Vagina (tissue), 2 donors: ENCODE measurements at regions not wholly inside any gene's neighbourhood (a gene's known extent, or its start where the extent isn't known, plus 50 kb on each side); places are given as distances from the start of the nearest gene placed in this dataset.

Experiments
- POLR2A ChIP-seq, 2 donors: fragments of 450-650 bp; IDR thresholded peaks; one replicate each; pipeline ENCODE4 v1.6.1; 2017; ENCODE audit warnings: antibody characterized with exemption in 2 of 2, mild to moderate bottlenecking in 2 of 2, moderate library complexity in 2 of 2
- TF ChIP-seq, protein P1 (sequence below), 3 experiments: fragments of 450-650 bp in 2 of 3; fragments of 200-600 bp in 1 of 3; sonication (generic) in 1 of 3; IDR thresholded peaks; one replicate each; pipeline ENCODE4 v1.5.1; 2017 to 2019; ENCODE audit warnings: antibody characterized with exemption in 3 of 3, mild to moderate bottlenecking in 2 of 3, moderate library complexity in 2 of 3

DNA sequence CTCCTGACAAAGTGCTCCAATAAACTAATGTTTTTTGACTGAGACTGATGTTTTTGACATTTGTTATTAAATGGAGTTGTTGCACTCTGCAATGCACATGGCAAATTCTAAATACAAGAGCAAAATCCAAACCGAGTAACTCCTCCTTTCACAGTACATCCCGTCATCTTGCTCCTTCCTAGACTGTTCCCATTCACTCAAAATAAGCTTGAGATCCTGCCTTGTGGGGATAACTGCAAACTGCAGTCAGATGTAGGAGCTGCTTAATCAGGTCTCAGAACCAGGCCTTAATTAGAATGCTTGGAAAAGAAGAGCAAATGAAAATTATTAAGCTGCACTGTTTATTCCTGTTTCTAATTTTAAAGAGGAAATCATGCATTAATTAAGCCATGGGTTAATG, 134.8 kb upstream of the SPRY2 start:
- TF ChIP-seq, protein P1, sequence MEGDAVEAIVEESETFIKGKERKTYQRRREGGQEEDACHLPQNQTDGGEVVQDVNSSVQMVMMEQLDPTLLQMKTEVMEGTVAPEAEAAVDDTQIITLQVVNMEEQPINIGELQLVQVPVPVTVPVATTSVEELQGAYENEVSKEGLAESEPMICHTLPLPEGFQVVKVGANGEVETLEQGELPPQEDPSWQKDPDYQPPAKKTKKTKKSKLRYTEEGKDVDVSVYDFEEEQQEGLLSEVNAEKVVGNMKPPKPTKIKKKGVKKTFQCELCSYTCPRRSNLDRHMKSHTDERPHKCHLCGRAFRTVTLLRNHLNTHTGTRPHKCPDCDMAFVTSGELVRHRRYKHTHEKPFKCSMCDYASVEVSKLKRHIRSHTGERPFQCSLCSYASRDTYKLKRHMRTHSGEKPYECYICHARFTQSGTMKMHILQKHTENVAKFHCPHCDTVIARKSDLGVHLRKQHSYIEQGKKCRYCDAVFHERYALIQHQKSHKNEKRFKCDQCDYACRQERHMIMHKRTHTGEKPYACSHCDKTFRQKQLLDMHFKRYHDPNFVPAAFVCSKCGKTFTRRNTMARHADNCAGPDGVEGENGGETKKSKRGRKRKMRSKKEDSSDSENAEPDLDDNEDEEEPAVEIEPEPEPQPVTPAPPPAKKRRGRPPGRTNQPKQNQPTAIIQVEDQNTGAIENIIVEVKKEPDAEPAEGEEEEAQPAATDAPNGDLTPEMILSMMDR (IDR thresholded peaks at IDR 0.05) = no peak
- TF ChIP-seq POLR2A (IDR thresholded peaks at IDR 0.05) = no peak
